ENCODE measurements at regions not wholly inside any gene's neighbourhood (a gene's known extent, or its start where the extent isn't known, plus 50 kb on each side); places are given as distances from the start of the nearest gene placed in this dataset.
A peak's percentile ranks its signal among the peaks of the same experiment; 100 is the strongest.

GRCh38 chr6:43909474-43910148 lies 139.6 kb downstream of the VEGFA start (continued):
- TF ChIP-seq ZNF655 (CRISPR knock-in tag; IDR thresholded peaks at IDR 0.05) (0 out of 2 replicates have a peak, but pooled peaks have one; percentile 7), ZNF41 (CRISPR knock-in tag; conservative IDR thresholded peaks at IDR 0.05) (peak; percentile 58; the same call in 1 of the 2 replicates), DDX20 (tag; IDR thresholded peaks at IDR 0.05; ENCODE audit: low read depth) (peak; percentile 11; the same call in 1 of the 2 replicates), ZMIZ1 (IDR thresholded peaks at IDR 0.05; ENCODE audit: low read depth in 2 of 2, low read length in 2 of 2) (no peak), ZNF444 (CRISPR knock-in tag; IDR thresholded peaks at IDR 0.05) (no peak), RBM22 (IDR thresholded peaks at IDR 0.05; ENCODE audit: low read depth, low read length, poor library complexity, severe bottlenecking) (no peak), ZBTB9 (CRISPR knock-in tag; IDR thresholded peaks at IDR 0.05) (peak; percentile 54; the same call in 1 of the 2 replicates), ELF2 (CRISPR knock-in tag; IDR thresholded peaks at IDR 0.05) (peak; percentile 56), U2AF1 (optimal IDR thresholded peaks at IDR 0.05; ENCODE audit: low read depth, low read length) (no peak), CBX2 (IDR thresholded peaks at IDR 0.05; ENCODE audit: insufficient read depth, low read length, poor library complexity, severe bottlenecking) (no peak), THRA (IDR thresholded peaks at IDR 0.05) (no peak; the same call in 1 of the 2 replicates), ZNF766 (CRISPR knock-in tag; conservative IDR thresholded peaks at IDR 0.05) (0 out of 2 replicates have a peak, but pooled peaks have one; percentile 18), KHSRP (IDR thresholded peaks at IDR 0.05) (no peak), ZNF609 (CRISPR knock-in tag; IDR thresholded peaks at IDR 0.05; ENCODE audit: borderline replicate concordance) (no peak)

Measured in K562 (cell line).